Endothelial cell of umbilical vein (primary cell): ENCODE measurements at regions not wholly inside any gene's neighbourhood (a gene's known extent, or its start where the extent isn't known, plus 50 kb on each side); places are given as distances from the start of the nearest gene placed in this dataset. TPM values are rescaled to one million over a fixed set of nuclear protein-coding genes. Genes with fewer than 3 reads are reported as not detected.

Experiments used
- small RNA-seq: library from RNA; depleted of rRNA; stranded (forward); fragments of <200 nt; gene quantifications from one replicate; pipeline ENCODE3, GENCODE V24; 2012; ENCODE audit warnings: low replicate concordance, low read depth; ENCODE audit not compliant: insufficient read depth, insufficient read length

Small RNA genes in the stretch of these regions (small RNA-seq; reads per million reads assigned to genes)
- gene AC025279.1 (not detected), gene SNX29P2 (not detected)
